Esophagus squamous epithelium (tissue), 5 donors: ENCODE measurements at regions not wholly inside any gene's neighbourhood (a gene's known extent, or its start where the extent isn't known, plus 50 kb on each side); places are given as distances from the start of the nearest gene placed in this dataset.

Experiments used
- DNase-seq: peaks from one replicate; lab custom pipeline; 2025; lab: John Stamatoyannopoulos, UW
- H3K27ac ChIP-seq, 4 donors: fragments of 200-600 bp; sonication (generic); one replicate each; pipeline ENCODE4 v1.5.1; 2016 to 2019; ENCODE audit warnings: mild to moderate bottlenecking in 1 of 4
- H3K27me3 ChIP-seq, 4 donors: fragments of 200-600 bp; sonication (generic); 1 replicate in 3 of 4; 2 replicates in 1 of 4; pipeline versions ENCODE4 v1.5.1 to v1.6.0; 2017 to 2021; ENCODE audit warnings: antibody characterized with exemption in 1 of 4
- H3K36me3 ChIP-seq, 3 donors: fragments of 200-600 bp; sonication (generic); one replicate each; pipeline ENCODE4 v1.5.1; 2016 to 2019
- H3K4me1 ChIP-seq, 3 donors: fragments of 200-600 bp; sonication (generic); one replicate each; pipeline ENCODE4 v1.5.1; 2017 to 2019
- H3K4me3 ChIP-seq, 4 donors: fragments of 200-600 bp; sonication (generic); 1 replicate in 3 of 4; 2 replicates in 1 of 4; pipeline ENCODE4 v1.5.1; 2016 to 2019; ENCODE audit warnings: mild to moderate bottlenecking in 2 of 4, moderate library complexity in 1 of 4
- H3K9me3 ChIP-seq, 3 donors: fragments of 200-600 bp; sonication (generic); one replicate each; pipeline ENCODE4 v1.5.1; 2016 to 2019
- CTCF ChIP-seq, 6 experiments: fragments of 450-650 bp in 4 of 6; fragments of 200-600 bp in 2 of 6; sonication (generic) in 2 of 6; IDR thresholded peaks; one replicate each; pipeline ENCODE4 v1.5.1; 2016 to 2019; ENCODE audit warnings: antibody characterized with exemption in 6 of 6, mild to moderate bottlenecking in 4 of 6, moderate library complexity in 4 of 6
- POLR2A ChIP-seq, 4 donors: fragments of 450-650 bp; IDR thresholded peaks; one replicate each; pipeline ENCODE4 v1.6.1; 2017; ENCODE audit warnings: antibody characterized with exemption in 4 of 4, mild to moderate bottlenecking in 4 of 4, moderate library complexity in 3 of 4
- WGBS, 2 donors: methylation state at CpG; one replicate each; pipeline ENCODE4 v1.1.5; 2018; 5-methylcytosine and 5-hydroxymethylcytosine counted together
- intact Hi-C: fragments of 100-400 bp; cut with DNase I; formaldehyde crosslinking; loops from one replicate; pipeline ENCODE4 v1.15.0; 2022
- donor health status: DM: yes; HTN: yes; CAD: no.

DNA sequence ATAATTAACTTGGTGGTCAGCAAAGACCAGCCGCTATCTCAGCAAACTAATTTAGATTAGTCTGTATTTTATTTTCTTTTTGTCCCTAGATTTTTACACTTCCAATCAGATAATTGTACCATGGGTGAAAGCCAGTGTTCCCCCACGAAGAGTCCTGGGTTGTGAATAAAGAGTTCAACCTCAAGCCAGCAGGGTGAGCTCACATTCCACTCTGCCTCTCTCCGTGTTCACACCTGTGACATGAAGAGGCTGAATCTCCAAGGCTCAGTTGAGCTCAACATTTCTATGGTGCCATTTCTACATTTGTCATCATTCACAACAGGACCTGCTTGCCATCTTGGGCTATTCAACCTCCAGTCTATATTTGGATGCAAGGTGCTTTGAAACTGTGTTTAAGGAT lies 771.5 kb downstream of the GALR1 start:
- TF ChIP-seq CTCF (IDR thresholded peaks at IDR 0.05) (peak in 2 of 6 experiments; percentile 10 to 27), POLR2A (IDR thresholded peaks at IDR 0.05) (no peak)
- H3K4me3 ChIP-seq, result no peak overlapping the region
- H3K4me1 ChIP-seq, result no peaks in the 10 kb centered on the region
- peaks cover 0 to 10% (median 0%) of the 10 kb centered on the region in 4 donors for H3K27me3 ChIP-seq
- DNase-seq, result no peak
- 38 to 39% methylated on average over 3 of the region's 3 CpGs for WGBS, 2 donors
- no peaks in the 10 kb centered on the region for H3K9me3 ChIP-seq
- no peak overlapping the region for H3K27ac ChIP-seq
- H3K36me3 ChIP-seq, result no peaks in the 10 kb centered on the region
- intact Hi-C loops, result no loop called here

- no peaks in the 10 kb centered on the region for H3K9me3 ChIP-seq
- H3K4me1 ChIP-seq, result no peaks in the 10 kb centered on the region
- H3K27ac ChIP-seq, result no peak overlapping the region
- H3K27me3 ChIP-seq, result no peaks in the 10 kb centered on the region
- intact Hi-C loops, result no loop called here
- no peaks in the 10 kb centered on the region for H3K36me3 ChIP-seq
- 60 to 70% methylated on average over 5 to 6 of the region's 6 CpGs for WGBS, 2 donors
- no peak for DNase-seq
- no peak for TF ChIP-seq POLR2A (IDR thresholded peaks at IDR 0.05)
- no peak overlapping the region for H3K4me3 ChIP-seq
These were observed 781.9 kb downstream of the GALR1 start for GRCh38 chr18:78031589-78031988.

- DNase-seq, result no peak
- no peaks in the 10 kb centered on the region for H3K36me3 ChIP-seq
- intact Hi-C loops, result no loop called here
- no peak overlapping the region for H3K4me3 ChIP-seq
- no peaks in the 10 kb centered on the region for H3K9me3 ChIP-seq
- 82 to 83% methylated on average over 8 of the region's 8 CpGs for WGBS, 2 donors
- TF ChIP-seq POLR2A (IDR thresholded peaks at IDR 0.05) (no peak), CTCF (IDR thresholded peaks at IDR 0.05) (no peak)
- no peak overlapping the region for H3K27ac ChIP-seq
- H3K4me1 ChIP-seq, result no peaks in the 10 kb centered on the region
- no peaks in the 10 kb centered on the region for H3K27me3 ChIP-seq
These were observed 782.3 kb downstream of the GALR1 start for GRCh38 chr18:78031991-78032390.

- intact Hi-C loops, result no loop called here
- no peaks in the 10 kb centered on the region for H3K9me3 ChIP-seq
- no peak overlapping the region for H3K27ac ChIP-seq
- WGBS, 2 donors, result 72 to 87% methylated on average over 5 to 6 of the region's 6 CpGs
- H3K36me3 ChIP-seq, result no peaks in the 10 kb centered on the region
- no peak overlapping the region for H3K4me3 ChIP-seq
- no peaks in the 10 kb centered on the region for H3K4me1 ChIP-seq
- no peaks in the 10 kb centered on the region for H3K27me3 ChIP-seq
- TF ChIP-seq POLR2A (IDR thresholded peaks at IDR 0.05), result no peak
- no peak for TF ChIP-seq CTCF (IDR thresholded peaks at IDR 0.05)
- DNase-seq, result no peak
These were observed 782.9 kb downstream of the GALR1 start for GRCh38 chr18:78032574-78032973.

DNA sequence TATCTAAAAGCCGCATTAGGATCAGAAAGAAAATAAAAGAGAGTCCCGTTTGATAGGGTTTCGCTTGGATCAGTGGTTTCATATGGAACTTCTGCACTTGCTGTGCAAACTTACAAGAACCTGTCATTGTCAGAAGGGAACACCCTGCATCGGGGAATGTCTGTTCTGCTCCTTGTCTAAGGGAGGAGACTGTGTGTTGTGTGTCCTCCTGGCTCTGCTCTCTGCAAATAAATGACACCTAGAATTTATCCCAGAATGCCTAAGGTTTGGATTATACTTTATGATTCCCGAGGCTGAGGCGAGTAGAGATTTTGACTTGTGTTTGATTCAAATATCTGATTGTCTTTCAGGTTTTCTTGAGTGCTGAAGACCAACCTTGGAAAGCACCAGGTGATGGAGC lies 785.1 kb downstream of the GALR1 start:
- Histone ChIP-seq H3K4me1 (no peaks in the 10 kb centered on the region), H3K4me3 (no peak overlapping the region), H3K27ac (no peak overlapping the region), H3K27me3 (no peaks in the 10 kb centered on the region), H3K9me3 (no peaks in the 10 kb centered on the region), H3K36me3 (no peaks in the 10 kb centered on the region)
- intact Hi-C loops, result no loop called here
- DNase-seq, result no peak
- WGBS, 2 donors, result 80 to 81% methylated on average over 6 of the region's 6 CpGs
- no peak for TF ChIP-seq POLR2A (IDR thresholded peaks at IDR 0.05)
- TF ChIP-seq CTCF (IDR thresholded peaks at IDR 0.05), result no peak

GRCh38 chr18:78041218-78041617 lies 791.6 kb downstream of the GALR1 start:
- H3K4me3 ChIP-seq, result no peak overlapping the region
- WGBS, 2 donors, result 76 to 90% methylated on average over 1 of the region's 1 CpG
- H3K27ac ChIP-seq, result no peak overlapping the region
- no peak for DNase-seq
- peaks cover 0 to 32% (median 0%) of the 10 kb centered on the region in 4 donors for H3K27me3 ChIP-seq
- intact Hi-C loops, result no loop called here
- no peaks in the 10 kb centered on the region for H3K4me1 ChIP-seq
- no peak for TF ChIP-seq POLR2A (IDR thresholded peaks at IDR 0.05)
- TF ChIP-seq CTCF (IDR thresholded peaks at IDR 0.05), result no peak
- H3K9me3 ChIP-seq, result peaks cover 0 to 14% (median 5%) of the 10 kb centered on the region in 3 donors
- no peaks in the 10 kb centered on the region for H3K36me3 ChIP-seq
